ENCODE measurements at regions not wholly inside any gene's neighbourhood (a gene's known extent, or its start where the extent isn't known, plus 50 kb on each side); places are given as distances from the start of the nearest gene placed in this dataset.

DNA sequence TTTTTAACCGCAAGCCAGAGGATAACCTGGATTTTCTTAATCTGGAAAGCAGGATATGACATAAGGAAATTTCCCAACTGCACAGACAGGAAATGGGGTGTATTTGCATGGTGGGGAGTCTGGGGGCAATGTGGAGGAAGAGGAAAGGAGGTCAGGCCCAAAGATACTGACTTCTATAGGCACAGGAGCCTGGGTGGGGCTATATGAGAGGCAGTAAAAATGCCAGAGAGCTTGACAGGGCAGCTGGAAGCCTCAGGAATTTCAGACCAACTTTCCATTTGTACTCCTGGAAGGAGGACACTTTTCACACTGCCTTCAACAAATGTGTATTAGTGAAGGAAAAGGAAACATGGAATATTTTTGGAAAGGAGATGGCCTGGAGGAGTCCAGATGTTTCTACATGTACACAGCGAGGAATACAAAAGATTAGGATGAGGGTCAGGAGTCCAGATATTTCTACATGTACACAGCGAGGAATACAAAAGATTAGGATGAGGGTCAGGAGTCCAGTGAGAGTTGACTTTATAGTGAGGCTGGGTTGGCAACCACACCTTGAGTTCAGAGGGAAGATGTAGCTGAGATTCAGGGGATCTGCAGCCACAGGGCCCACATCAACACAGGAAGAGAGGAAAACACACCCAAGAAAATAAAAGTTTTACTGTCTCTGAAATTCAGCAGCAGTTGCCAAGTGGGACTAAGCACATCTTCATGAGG is 111.9 kb upstream of the PTPRG start:
- Histone ChIP-seq H3K4me3 (no peak overlapping the region), H3K27ac (no peak overlapping the region), H3K36me3 (no peaks in the 10 kb centered on the region), H3K4me1 (no peaks in the 10 kb centered on the region), H3K27me3 (no peaks in the 10 kb centered on the region), H3K9me3 (no peaks in the 10 kb centered on the region)
- intact Hi-C loops (cut with DNase I): no loop called here
- WGBS, 2 donors: 84 to 91% methylated on average over 3 of the region's 3 CpGs
- no peak for DNase-seq
- TF ChIP-seq CTCF (IDR thresholded peaks at IDR 0.05) (no peak), POLR2A (IDR thresholded peaks at IDR 0.05) (no peak)

- intact Hi-C loops (cut with DNase I): no loop called here
These were observed 110.5 kb upstream of the PTPRG start for GRCh38 chr3:61450866-61451265.

GRCh38 chr3:61451841-61452240 is 109.5 kb upstream of the PTPRG start:
- WGBS, 2 donors: 67 to 92% methylated on average over 4 of the region's 4 CpGs
- intact Hi-C loops (cut with DNase I): no loop called here
- no peak for DNase-seq

More at GRCh38 chr3:61450866-61451265, 110.5 kb upstream of the PTPRG start:
- Histone ChIP-seq H3K4me3 (no peak overlapping the region), H3K36me3 (no peaks in the 10 kb centered on the region), H3K27ac (no peak overlapping the region), H3K4me1 (no peaks in the 10 kb centered on the region), H3K27me3 (no peaks in the 10 kb centered on the region), H3K9me3 (no peaks in the 10 kb centered on the region)
- TF ChIP-seq POLR2A (IDR thresholded peaks at IDR 0.05): no peak
- TF ChIP-seq CTCF (IDR thresholded peaks at IDR 0.05): no peak
- 21 to 35% methylated on average over 2 of the region's 2 CpGs for WGBS, 2 donors
- no peak for DNase-seq

GRCh38 chr3:61452535-61453090 is 108.8 kb upstream of the PTPRG start:
- DNase-seq: no peak
- 53 to 55% methylated on average over 6 of the region's 6 CpGs for WGBS, 2 donors
- Histone ChIP-seq H3K27me3 (no peaks in the 10 kb centered on the region), H3K4me1 (no peaks in the 10 kb centered on the region), H3K27ac (no peak overlapping the region), H3K4me3 (no peak overlapping the region), H3K9me3 (no peaks in the 10 kb centered on the region), H3K36me3 (no peaks in the 10 kb centered on the region)
- intact Hi-C loops (cut with DNase I): no loop called here
- no peak for TF ChIP-seq POLR2A (IDR thresholded peaks at IDR 0.05)

More at GRCh38 chr3:61451841-61452240, 109.5 kb upstream of the PTPRG start:
- Histone ChIP-seq H3K27me3 (no peaks in the 10 kb centered on the region), H3K4me1 (no peaks in the 10 kb centered on the region), H3K4me3 (no peak overlapping the region), H3K36me3 (no peaks in the 10 kb centered on the region), H3K9me3 (no peaks in the 10 kb centered on the region), H3K27ac (no peak overlapping the region)
- TF ChIP-seq POLR2A (IDR thresholded peaks at IDR 0.05): no peak
- no peak for TF ChIP-seq CTCF (IDR thresholded peaks at IDR 0.05)

DNA sequence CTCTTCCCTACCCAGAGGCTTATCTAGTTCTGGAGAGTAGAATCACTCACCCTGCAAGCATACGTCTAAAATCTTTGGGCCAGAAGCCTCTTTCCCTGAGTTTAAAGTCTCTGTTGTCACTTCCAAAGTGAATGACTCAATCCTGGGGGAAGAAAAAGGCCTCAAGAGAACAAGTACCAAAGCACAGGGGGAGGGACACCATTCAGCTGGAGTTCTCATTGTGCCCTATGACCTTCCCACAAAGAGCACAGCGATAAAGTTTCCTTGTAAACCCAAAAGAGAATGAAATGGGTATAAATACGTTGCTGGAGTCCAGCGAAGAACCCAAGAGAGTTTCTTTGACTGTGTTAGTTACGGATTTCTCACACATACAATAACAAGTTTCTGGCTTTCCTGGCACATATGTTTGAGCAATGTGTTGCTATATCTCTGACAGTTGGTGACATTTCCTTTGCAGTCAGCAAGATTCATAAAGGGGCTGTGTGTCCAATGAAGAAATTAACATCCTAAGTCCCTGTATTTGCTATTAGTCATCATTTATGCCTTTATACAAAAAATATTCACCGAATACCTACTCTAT is 107.3 kb upstream of the PTPRG start:
- DNase-seq: no peak
- TF ChIP-seq CTCF (IDR thresholded peaks at IDR 0.05) (no peak), POLR2A (IDR thresholded peaks at IDR 0.05) (no peak)

More for the DNA sequence above, 107.3 kb upstream of the PTPRG start:
- 66 to 81% methylated on average over 6 of the region's 6 CpGs for WGBS, 2 donors
- Histone ChIP-seq H3K36me3 (no peaks in the 10 kb centered on the region), H3K4me1 (no peaks in the 10 kb centered on the region), H3K27me3 (no peaks in the 10 kb centered on the region), H3K27ac (no peak overlapping the region), H3K4me3 (no peak overlapping the region), H3K9me3 (no peaks in the 10 kb centered on the region)
- intact Hi-C loops (cut with DNase I): no loop called here
